Esophagus muscularis mucosa (tissue), 4 donors: ENCODE measurements at regions not wholly inside any gene's neighbourhood (a gene's known extent, or its start where the extent isn't known, plus 50 kb on each side); places are given as distances from the start of the nearest gene placed in this dataset.

Experiments
- DNase-seq: peaks from one replicate; pipeline ENCODE4 v3.0.0-alpha.2; 2017; ENCODE audit errors: extremely low spot score
- H3K27ac ChIP-seq, 4 donors: fragments of 200-600 bp; sonication (generic); replicated peaks in 1 of 4; 1 replicate in 3 of 4; 2 replicates in 1 of 4; pipeline ENCODE4 v1.5.1; 2016 to 2019; ENCODE audit warnings: mild to moderate bottlenecking in 1 of 4
- H3K27me3 ChIP-seq, 4 donors: fragments of 200-600 bp; sonication (generic); one replicate each; pipeline versions ENCODE4 v1.5.1 to v1.6.0; 2016 to 2019
- H3K36me3 ChIP-seq, 4 donors: fragments of 200-600 bp; sonication (generic); one replicate each; pipeline ENCODE4 v1.5.1; 2016 to 2019
- H3K4me1 ChIP-seq, 4 donors: fragments of 200-600 bp; sonication (generic); one replicate each; pipeline ENCODE4 v1.5.1; 2016 to 2019
- H3K4me3 ChIP-seq, 4 donors: fragments of 200-600 bp; sonication (generic); 1 replicate in 2 of 4; 2 replicates in 2 of 4; pipeline ENCODE4 v1.5.1; 2016 to 2019; ENCODE audit warnings: mild to moderate bottlenecking in 4 of 4, moderate library complexity in 1 of 4
- H3K9me3 ChIP-seq, 4 donors: fragments of 200-600 bp; sonication (generic); 1 replicate in 3 of 4; 2 replicates in 1 of 4; pipeline ENCODE4 v1.5.1; 2016 to 2019
- CTCF ChIP-seq, 3 experiments: fragments of 200-600 bp in 2 of 3; fragments of 450-650 bp in 1 of 3; sonication (generic) in 2 of 3; IDR thresholded peaks; one replicate each; pipeline ENCODE4 v1.5.1; 2017 to 2019; ENCODE audit warnings: antibody characterized with exemption in 3 of 3, mild to moderate bottlenecking in 2 of 3, moderate library complexity in 1 of 3
- EP300 ChIP-seq: sonication (generic); formaldehyde crosslinking; IDR thresholded peaks from one replicate; pipeline ENCODE4 v1.6.1; 2017; ENCODE audit warnings: antibody characterized with exemption
- POLR2A ChIP-seq: fragments of 450-650 bp; IDR thresholded peaks from one replicate; pipeline ENCODE4 v1.6.1; 2017; ENCODE audit warnings: antibody characterized with exemption, moderate library complexity, mild to moderate bottlenecking, low read depth
- POLR2AphosphoS5 ChIP-seq, 2 donors: sonication (generic); formaldehyde crosslinking; IDR thresholded peaks; one replicate each; pipeline ENCODE4 v1.6.1; 2017; ENCODE audit warnings: antibody characterized with exemption in 2 of 2
- whole genome bisulfite sequencing: methylation state at CpG from one replicate; pipeline ENCODE4 v1.1.5; 2018; 5-methylcytosine and 5-hydroxymethylcytosine counted together
- intact Hi-C: fragments of 100-400 bp; cut with DNase I; formaldehyde crosslinking; loops from one replicate; pipeline ENCODE4 v1.15.1; 2023

GRCh38 chr12:24499151-24500146, 449.5 kb downstream of the BCAT1 start:
- no peak for DNase-seq
- H3K36me3 ChIP-seq: no peaks in the 10 kb centered on the region
- H3K27me3 ChIP-seq: peaks cover 0 to 16% (median 0%) of the 10 kb centered on the region in 4 donors
- peak overlapping the region in 2 of 4 donors; percentile 41 to 44 for H3K27ac ChIP-seq
- TF ChIP-seq POLR2A (no peak), CTCF (IDR thresholded peaks at IDR 0.05) (no peak), POLR2AphosphoS5 (IDR thresholded peaks at IDR 0.05) (no peak), EP300 (no peak)
- intact Hi-C loops: no loop called here
- H3K4me3 ChIP-seq: no peak overlapping the region
- no peaks in the 10 kb centered on the region for H3K9me3 ChIP-seq
- WGBS: 81% methylated on average over 8 of the region's 8 CpGs
- H3K4me1 ChIP-seq: peaks cover 5 to 30% (median 17%) of the 10 kb centered on the region in 4 donors

- intact Hi-C loops: no loop called here
- Histone ChIP-seq H3K9me3 (no peaks in the 10 kb centered on the region), H3K36me3 (no peaks in the 10 kb centered on the region), H3K4me1 (peaks cover 5 to 30% (median 17%) of the 10 kb centered on the region in 4 donors), H3K4me3 (no peak overlapping the region), H3K27me3 (peaks cover 0 to 5% (median 0%) of the 10 kb centered on the region in 4 donors), H3K27ac (no peak overlapping the region)
- no peak for DNase-seq
- TF ChIP-seq POLR2A: no peak
- WGBS: 71% methylated on average over 1 of the region's 1 CpG
Measured at GRCh38 chr12:24496755-24497154, 452.1 kb downstream of the BCAT1 start.

- WGBS: 93% methylated on average over 2 of the region's 2 CpGs
- intact Hi-C loops: no loop called here
- Histone ChIP-seq H3K4me1 (peaks cover 5 to 16% (median 10%) of the 10 kb centered on the region in 4 donors), H3K27me3 (no peaks in the 10 kb centered on the region), H3K27ac (no peak overlapping the region), H3K9me3 (no peaks in the 10 kb centered on the region), H3K4me3 (no peak overlapping the region), H3K36me3 (no peaks in the 10 kb centered on the region)
- TF ChIP-seq EP300 (no peak), CTCF (IDR thresholded peaks at IDR 0.05) (no peak), POLR2AphosphoS5 (IDR thresholded peaks at IDR 0.05) (no peak), POLR2A (no peak)
- no peak for DNase-seq
Measured at GRCh38 chr12:24494401-24494800, 454.5 kb downstream of the BCAT1 start.

GRCh38 chr12:24491968-24492367, 456.9 kb downstream of the BCAT1 start:
- DNase-seq: no peak
- H3K27ac ChIP-seq: no peak overlapping the region
- no peak overlapping the region for H3K4me3 ChIP-seq
- WGBS: 77% methylated on average over 2 of the region's 2 CpGs
- no peaks in the 10 kb centered on the region for H3K27me3 ChIP-seq
- TF ChIP-seq CTCF (IDR thresholded peaks at IDR 0.05) (no peak), EP300 (no peak), POLR2AphosphoS5 (IDR thresholded peaks at IDR 0.05) (no peak), POLR2A (no peak)
- intact Hi-C loops: no loop called here
- H3K9me3 ChIP-seq: no peaks in the 10 kb centered on the region
- no peaks in the 10 kb centered on the region for H3K36me3 ChIP-seq
- H3K4me1 ChIP-seq: peaks cover 0 to 9% (median 8%) of the 10 kb centered on the region in 4 donors

- no peak overlapping the region for H3K27ac ChIP-seq
- 82% methylated on average over 3 of the region's 3 CpGs for WGBS
- TF ChIP-seq EP300 (no peak), POLR2AphosphoS5 (IDR thresholded peaks at IDR 0.05) (no peak), CTCF (IDR thresholded peaks at IDR 0.05) (no peak), POLR2A (no peak)
- DNase-seq: no peak
- no peaks in the 10 kb centered on the region for H3K9me3 ChIP-seq
- no peaks in the 10 kb centered on the region for H3K36me3 ChIP-seq
- H3K27me3 ChIP-seq: no peaks in the 10 kb centered on the region
- H3K4me3 ChIP-seq: no peak overlapping the region
- intact Hi-C loops: no loop called here
- no peaks in the 10 kb centered on the region for H3K4me1 ChIP-seq
Measured at GRCh38 chr12:24489939-24490338, 459.0 kb downstream of the BCAT1 start.
